ENCODE measurements at regions not wholly inside any gene's neighbourhood (a gene's known extent, or its start where the extent isn't known, plus 50 kb on each side); places are given as distances from the start of the nearest gene placed in this dataset.

DNA sequence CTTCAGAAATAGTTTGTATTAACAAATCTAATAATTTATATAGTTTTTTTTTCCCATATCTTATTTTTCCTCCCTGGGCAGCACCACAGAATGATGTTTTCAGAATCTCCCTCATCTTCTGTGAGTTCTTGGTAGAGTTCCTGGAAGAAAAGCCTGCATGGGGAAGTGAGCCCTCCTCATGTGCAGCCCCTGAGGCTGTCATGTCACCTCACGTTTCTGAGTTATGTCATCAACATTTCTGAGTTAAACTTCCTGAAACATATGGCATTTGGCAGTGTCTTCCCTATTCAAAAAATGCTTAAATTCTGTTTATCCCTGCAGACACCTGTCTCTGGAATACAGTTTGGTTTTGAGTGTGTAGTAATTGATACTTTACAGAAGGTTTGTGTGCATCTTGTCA, 979.0 kb downstream of the TMEM121 start:
- TF ChIP-seq, protein P1, sequence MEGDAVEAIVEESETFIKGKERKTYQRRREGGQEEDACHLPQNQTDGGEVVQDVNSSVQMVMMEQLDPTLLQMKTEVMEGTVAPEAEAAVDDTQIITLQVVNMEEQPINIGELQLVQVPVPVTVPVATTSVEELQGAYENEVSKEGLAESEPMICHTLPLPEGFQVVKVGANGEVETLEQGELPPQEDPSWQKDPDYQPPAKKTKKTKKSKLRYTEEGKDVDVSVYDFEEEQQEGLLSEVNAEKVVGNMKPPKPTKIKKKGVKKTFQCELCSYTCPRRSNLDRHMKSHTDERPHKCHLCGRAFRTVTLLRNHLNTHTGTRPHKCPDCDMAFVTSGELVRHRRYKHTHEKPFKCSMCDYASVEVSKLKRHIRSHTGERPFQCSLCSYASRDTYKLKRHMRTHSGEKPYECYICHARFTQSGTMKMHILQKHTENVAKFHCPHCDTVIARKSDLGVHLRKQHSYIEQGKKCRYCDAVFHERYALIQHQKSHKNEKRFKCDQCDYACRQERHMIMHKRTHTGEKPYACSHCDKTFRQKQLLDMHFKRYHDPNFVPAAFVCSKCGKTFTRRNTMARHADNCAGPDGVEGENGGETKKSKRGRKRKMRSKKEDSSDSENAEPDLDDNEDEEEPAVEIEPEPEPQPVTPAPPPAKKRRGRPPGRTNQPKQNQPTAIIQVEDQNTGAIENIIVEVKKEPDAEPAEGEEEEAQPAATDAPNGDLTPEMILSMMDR (IDR thresholded peaks at IDR 0.05): no peak
- TF ChIP-seq ZFX (IDR thresholded peaks at IDR 0.05; ENCODE audit: borderline replicate concordance): no peak

Data from 22Rv1 (cell line).